DOHH2 (cell line): ENCODE measurements at regions not wholly inside any gene's neighbourhood (a gene's known extent, or its start where the extent isn't known, plus 50 kb on each side); places are given as distances from the start of the nearest gene placed in this dataset.

Experiments used
- CTCF ChIP-seq: fragments of 200-600 bp; sonication (generic); IDR thresholded peaks from one replicate; pipeline ENCODE4 v1.5.1; 2014; ENCODE audit warnings: antibody characterized with exemption, mild to moderate bottlenecking, low read depth, low read length; ENCODE audit not compliant: poor library complexity, severe bottlenecking
- EZH2phosphoT487 ChIP-seq: fragments of 200-600 bp; sonication (generic); IDR thresholded peaks from 2 replicates; pipeline ENCODE4 v1.6.1; 2017; ENCODE audit warnings: borderline replicate concordance, mild to moderate bottlenecking, antibody characterized with exemption, low read length, moderate library complexity, mixed read lengths

- TF ChIP-seq CTCF = no peak
- TF ChIP-seq EZH2phosphoT487 = no peak
Observed at GRCh38 chr10:21432266-21432665, 93.2 kb downstream of the SKIDA1 start.
